ENCODE measurements at regions not wholly inside any gene's neighbourhood (a gene's known extent, or its start where the extent isn't known, plus 50 kb on each side); places are given as distances from the start of the nearest gene placed in this dataset.

DNA sequence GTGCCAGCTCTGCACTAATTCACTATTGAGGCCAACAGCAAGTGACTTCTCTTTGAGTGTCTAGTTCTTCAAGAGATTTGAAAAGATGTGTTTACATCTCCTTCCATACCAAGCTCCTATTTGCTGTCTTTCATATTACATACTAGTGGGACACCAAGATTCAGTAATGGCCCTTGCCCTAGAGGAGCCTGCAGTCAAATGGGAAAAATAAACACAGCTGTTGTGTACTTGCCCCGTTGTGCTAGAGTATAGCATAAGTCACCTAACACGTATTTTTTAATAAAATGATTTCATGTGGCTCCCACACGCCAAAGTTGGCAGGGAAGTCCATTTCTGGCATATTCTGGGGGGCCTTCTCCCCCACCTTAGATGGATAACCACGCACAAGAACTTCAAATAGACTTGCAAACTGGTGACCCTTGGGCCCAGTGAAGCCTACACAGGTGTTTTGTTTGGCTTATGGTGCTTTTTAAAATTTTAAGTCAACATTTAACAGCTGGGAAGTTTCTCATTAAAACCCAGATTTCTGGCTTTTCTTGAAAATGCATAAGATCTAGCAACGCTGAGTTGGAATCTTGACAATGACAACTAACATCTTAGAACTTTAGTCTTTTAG lies 95.3 kb upstream of the LPP start:
- no TSS peak for BruUV-seq (replicated peaks)
- peaks cover 0 to 2% of the 10 kb centered on the region in 2 experiments for H3K27me3 ChIP-seq (ENCODE audit: control insufficient read depth in 2 of 2, insufficient read depth in 2 of 2, low read length in 2 of 2)
- H3K9me1 ChIP-seq (replicated peaks; ENCODE audit: control insufficient read depth, extremely low read depth, insufficient read depth, low read length), result no peaks in the 10 kb centered on the region
- CTCF ChIA-PET, result interaction anchor here (1.0 to 1.8 kb wide), 2 partner anchors 8 to 9 kb away, joined by 3 to 9 read pairs; no protein-coding TSS in a partner anchor
- H3K36me3 ChIP-seq (ENCODE audit: control insufficient read depth in 2 of 2, extremely low read depth in 1 of 2, insufficient read depth in 2 of 2, low read length in 2 of 2), result no peaks in the 10 kb centered on the region
- H2AFZ ChIP-seq (ENCODE audit: low read depth, low read length), result no peak overlapping the region
- intact Hi-C loops (cut with micrococcal nuclease) (no loop called here), dilution Hi-C loops (cut with MboI; ENCODE audit: extremely low pct_ligation_motif_present, low sequenced_read_pairs) (no loop called here)
- DNase-seq (ENCODE audit: low read depth, low spot score) (no peak), FAIRE-seq (no peak)
- POLR2A ChIA-PET, result no interaction called here
- no peak overlapping the region for H3K27ac ChIP-seq (ENCODE audit: insufficient read depth, low read depth, low read length)
- no peak overlapping the region for H3K9ac ChIP-seq (replicated peaks; ENCODE audit: extremely low read depth, insufficient read depth, low read length)
- no peak overlapping the region for H3K4me2 ChIP-seq (ENCODE audit: insufficient read depth, low read length)
- H4K20me1 ChIP-seq (replicated peaks; ENCODE audit: control insufficient read depth, extremely low read depth, insufficient read depth, low read length), result no peaks in the 10 kb centered on the region
- TF ChIP-seq GATA2 (IDR thresholded peaks at IDR 0.05; ENCODE audit: insufficient read depth, insufficient read length, low read depth, low read length), result no peak
- H3K4me3 ChIP-seq (replicated peaks in 1 of 3; ENCODE audit: insufficient read depth in 1 of 3, low read depth in 1 of 3, low read length in 3 of 3), result no peak overlapping the region
- H3K9me3 ChIP-seq (replicated peaks; ENCODE audit: control insufficient read depth, insufficient read depth, low read length), result no peaks in the 10 kb centered on the region
- H3K4me1 ChIP-seq (ENCODE audit: control insufficient read depth, extremely low read depth, insufficient read depth, low read length), result peaks cover 4% of the 10 kb centered on the region
- no peaks in the 10 kb centered on the region for H3K79me2 ChIP-seq (ENCODE audit: control insufficient read depth, insufficient read depth, low read length)

DNA sequence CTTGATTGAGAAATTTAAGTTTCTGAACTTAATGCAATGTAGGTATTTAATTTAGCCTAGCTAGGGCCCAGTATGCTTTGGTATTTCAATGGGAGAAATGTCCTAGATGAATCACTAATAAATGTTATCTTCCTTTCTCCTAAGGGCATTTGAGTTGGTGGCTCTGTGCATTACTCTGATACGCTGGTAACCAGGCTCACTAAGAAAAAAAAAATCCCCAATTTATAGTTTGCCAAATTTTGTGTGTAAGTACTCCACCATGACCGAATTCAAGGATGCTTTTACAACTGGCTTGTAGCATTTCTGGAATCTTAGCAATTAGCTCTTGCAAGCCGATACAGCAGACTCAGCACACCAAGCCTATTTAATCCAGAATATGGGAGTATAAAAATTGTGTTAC lies 94.6 kb upstream of the LPP start:
- Histone ChIP-seq H2AFZ (ENCODE audit: low read depth, low read length) (no peak overlapping the region), H4K20me1 (replicated peaks; ENCODE audit: control insufficient read depth, extremely low read depth, insufficient read depth, low read length) (no peaks in the 10 kb centered on the region), H3K27me3 (ENCODE audit: control insufficient read depth in 2 of 2, insufficient read depth in 2 of 2, low read length in 2 of 2) (peaks cover 0 to 2% of the 10 kb centered on the region in 2 experiments), H3K79me2 (ENCODE audit: control insufficient read depth, insufficient read depth, low read length) (no peaks in the 10 kb centered on the region), H3K4me3 (replicated peaks in 1 of 3; ENCODE audit: insufficient read depth in 1 of 3, low read depth in 1 of 3, low read length in 3 of 3) (no peak overlapping the region), H3K4me1 (ENCODE audit: control insufficient read depth, extremely low read depth, insufficient read depth, low read length) (peaks cover 4% of the 10 kb centered on the region), H3K27ac (ENCODE audit: insufficient read depth, low read depth, low read length) (no peak overlapping the region), H3K9ac (replicated peaks; ENCODE audit: extremely low read depth, insufficient read depth, low read length) (no peak overlapping the region), H3K4me2 (ENCODE audit: insufficient read depth, low read length) (no peak overlapping the region), H3K36me3 (ENCODE audit: control insufficient read depth in 2 of 2, extremely low read depth in 1 of 2, insufficient read depth in 2 of 2, low read length in 2 of 2) (no peaks in the 10 kb centered on the region), H3K9me3 (replicated peaks; ENCODE audit: control insufficient read depth, insufficient read depth, low read length) (no peaks in the 10 kb centered on the region), H3K9me1 (replicated peaks; ENCODE audit: control insufficient read depth, extremely low read depth, insufficient read depth, low read length) (no peaks in the 10 kb centered on the region)
- intact Hi-C loops (cut with micrococcal nuclease) (no loop called here), dilution Hi-C loops (cut with MboI; ENCODE audit: extremely low pct_ligation_motif_present, low sequenced_read_pairs) (no loop called here)
- BruUV-seq (replicated peaks), result no TSS peak
- TF ChIP-seq JUN (IDR thresholded peaks at IDR 0.05; ENCODE audit: borderline replicate concordance, insufficient read depth, insufficient read length, low read depth), result no peak
- no peak for TF ChIP-seq EZH2 (IDR thresholded peaks at IDR 0.05; ENCODE audit: borderline replicate concordance, low read depth, low read length, severe bottlenecking)
- no peak for TF ChIP-seq GATA2 (IDR thresholded peaks at IDR 0.05; ENCODE audit: insufficient read depth, insufficient read length, low read depth, low read length)
- TF ChIP-seq MYC (IDR thresholded peaks at IDR 0.05; ENCODE audit: low read depth, low read length), result no peak
- TF ChIP-seq POLR2A (IDR thresholded peaks at IDR 0.05; ENCODE audit: low read depth, low read length), result no peak
- TF ChIP-seq, protein P1, sequence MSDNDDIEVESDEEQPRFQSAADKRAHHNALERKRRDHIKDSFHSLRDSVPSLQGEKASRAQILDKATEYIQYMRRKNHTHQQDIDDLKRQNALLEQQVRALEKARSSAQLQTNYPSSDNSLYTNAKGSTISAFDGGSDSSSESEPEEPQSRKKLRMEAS (IDR thresholded peaks at IDR 0.05; ENCODE audit: insufficient read depth, insufficient read length), result no peak
- TF ChIP-seq FOS (IDR thresholded peaks at IDR 0.05; ENCODE audit: borderline replicate concordance, insufficient read depth, low read length), result no peak
- TF ChIP-seq POLR2AphosphoS5 (IDR thresholded peaks at IDR 0.05; ENCODE audit: insufficient read depth, low read depth, low read length), result no peak
- TF ChIP-seq, protein P2, sequence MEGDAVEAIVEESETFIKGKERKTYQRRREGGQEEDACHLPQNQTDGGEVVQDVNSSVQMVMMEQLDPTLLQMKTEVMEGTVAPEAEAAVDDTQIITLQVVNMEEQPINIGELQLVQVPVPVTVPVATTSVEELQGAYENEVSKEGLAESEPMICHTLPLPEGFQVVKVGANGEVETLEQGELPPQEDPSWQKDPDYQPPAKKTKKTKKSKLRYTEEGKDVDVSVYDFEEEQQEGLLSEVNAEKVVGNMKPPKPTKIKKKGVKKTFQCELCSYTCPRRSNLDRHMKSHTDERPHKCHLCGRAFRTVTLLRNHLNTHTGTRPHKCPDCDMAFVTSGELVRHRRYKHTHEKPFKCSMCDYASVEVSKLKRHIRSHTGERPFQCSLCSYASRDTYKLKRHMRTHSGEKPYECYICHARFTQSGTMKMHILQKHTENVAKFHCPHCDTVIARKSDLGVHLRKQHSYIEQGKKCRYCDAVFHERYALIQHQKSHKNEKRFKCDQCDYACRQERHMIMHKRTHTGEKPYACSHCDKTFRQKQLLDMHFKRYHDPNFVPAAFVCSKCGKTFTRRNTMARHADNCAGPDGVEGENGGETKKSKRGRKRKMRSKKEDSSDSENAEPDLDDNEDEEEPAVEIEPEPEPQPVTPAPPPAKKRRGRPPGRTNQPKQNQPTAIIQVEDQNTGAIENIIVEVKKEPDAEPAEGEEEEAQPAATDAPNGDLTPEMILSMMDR (IDR thresholded peaks at IDR 0.05; ENCODE audit: extremely low read depth in 1 of 2, insufficient read depth in 1 of 2, low read depth in 1 of 2, low read length in 2 of 2), result no peak
- POLR2A ChIA-PET, result no interaction called here
- FAIRE-seq, result no peak
- CTCF ChIA-PET, result interaction anchor here (0.8 to 1.8 kb wide), 2 partner anchors 8 to 9 kb away, joined by 4 to 9 read pairs; no protein-coding TSS in a partner anchor
- no peak for DNase-seq (ENCODE audit: low read depth, low spot score)
